ENCODE measurements at regions not wholly inside any gene's neighbourhood (a gene's known extent, or its start where the extent isn't known, plus 50 kb on each side); places are given as distances from the start of the nearest gene placed in this dataset.

GRCh38 chr1:87402241-87403002, 73.7 kb downstream of the LMO4 start:
- DNase-seq (ENCODE audit: low spot score) (no peak), ATAC-seq (no peak)
- no peak for TF ChIP-seq TCF7 (CRISPR knock-in tag; IDR thresholded peaks at IDR 0.05; ENCODE audit: low read depth)
- no peak for TF ChIP-seq TP53 (CRISPR knock-in tag; IDR thresholded peaks at IDR 0.05)
- no peak for TF ChIP-seq ZNF281 (CRISPR knock-in tag; IDR thresholded peaks at IDR 0.05)
- TF ChIP-seq ATF3 (CRISPR knock-in tag; conservative IDR thresholded peaks at IDR 0.05) = no peak
- no peak for TF ChIP-seq OVOL2 (CRISPR knock-in tag; IDR thresholded peaks at IDR 0.05; ENCODE audit: borderline replicate concordance)
- TF ChIP-seq ZNF532 (CRISPR knock-in tag; IDR thresholded peaks at IDR 0.05; ENCODE audit: borderline replicate concordance) = no peak
- no peak for TF ChIP-seq GRHL2 (CRISPR knock-in tag; IDR thresholded peaks at IDR 0.05; ENCODE audit: insufficient replicate concordance, severe bottlenecking)
- no peak for TF ChIP-seq ZNF121 (CRISPR knock-in tag; IDR thresholded peaks at IDR 0.05)
- no peak for TF ChIP-seq SMAD4 (CRISPR knock-in tag; IDR thresholded peaks at IDR 0.05)
- TF ChIP-seq GABPB1 (CRISPR knock-in tag; IDR thresholded peaks at IDR 0.05) = no peak
- TF ChIP-seq MYBL2 (CRISPR knock-in tag; IDR thresholded peaks at IDR 0.05) = no peak
- TF ChIP-seq IRF1 (CRISPR knock-in tag; IDR thresholded peaks at IDR 0.05) = no peak
- no peak for TF ChIP-seq EMX1 (CRISPR knock-in tag; IDR thresholded peaks at IDR 0.05)
- Mint-ChIP-seq H3K9me3 (peaks cover 15% of the 10 kb centered on the region), H3K4me3 (no peak overlapping the region), H3K27me3 (ENCODE audit: low read depth) (no peaks in the 10 kb centered on the region; the same call in 1 of the 2 replicates), H3K27ac (no peak overlapping the region), H3K4me1 (no peaks in the 10 kb centered on the region; the same call in 1 of the 2 replicates), H3K36me3 (peaks cover 5% of the 10 kb centered on the region)
- ChIA-PET POLR2A (interaction anchor here (1.6 kb wide), 1 partner anchor 8 kb away, joined by 4 read pairs; no protein-coding TSS in a partner anchor), CTCF (interaction anchor here (1.2 kb wide), 1 partner anchor 110 kb away, joined by 3 read pairs; no protein-coding TSS in a partner anchor)

- no peak for TF ChIP-seq PRRX2 (CRISPR knock-in tag; IDR thresholded peaks at IDR 0.05)
- TF ChIP-seq RELA (CRISPR knock-in tag; IDR thresholded peaks at IDR 0.05; ENCODE audit: borderline replicate concordance) = no peak
- no peak for TF ChIP-seq TCF7 (CRISPR knock-in tag; IDR thresholded peaks at IDR 0.05; ENCODE audit: low read depth)
- no peak for TF ChIP-seq E2F4 (CRISPR knock-in tag; IDR thresholded peaks at IDR 0.05; ENCODE audit: borderline replicate concordance, low read depth)
- TF ChIP-seq ZNF138 (CRISPR knock-in tag; conservative IDR thresholded peaks at IDR 0.05) = no peak
- TF ChIP-seq ZSCAN18 (CRISPR knock-in tag; IDR thresholded peaks at IDR 0.05) = no peak
- no peak for TF ChIP-seq ATF6 (CRISPR knock-in tag; IDR thresholded peaks at IDR 0.05)
- no peak for TF ChIP-seq ATF1 (CRISPR knock-in tag; IDR thresholded peaks at IDR 0.05)
- Mint-ChIP-seq H3K27ac (no peak overlapping the region), H3K27me3 (ENCODE audit: low read depth) (no peaks in the 10 kb centered on the region; the same call in 1 of the 2 replicates), H3K9me3 (peaks cover 15% of the 10 kb centered on the region), H3K4me3 (no peak overlapping the region), H3K4me1 (no peaks in the 10 kb centered on the region; the same call in 1 of the 2 replicates), H3K36me3 (peaks cover 5% of the 10 kb centered on the region)
- CTCF ChIA-PET = interaction anchor here (1.2 kb wide), 1 partner anchor 111 kb away, joined by 3 read pairs; no protein-coding TSS in a partner anchor
- ATAC-seq (no peak; the same call in 1 of the 2 replicates), DNase-seq (ENCODE audit: low spot score) (no peak)
- POLR2A ChIA-PET = interaction anchor here (1.6 kb wide), 1 partner anchor 9 kb away, joined by 4 read pairs; no protein-coding TSS in a partner anchor
Measured at GRCh38 chr1:87403061-87403820, 74.6 kb downstream of the LMO4 start.
